LNCaP clone FGC (cell line): ENCODE measurements at regions not wholly inside any gene's neighbourhood (a gene's known extent, or its start where the extent isn't known, plus 50 kb on each side); places are given as distances from the start of the nearest gene placed in this dataset.

Source experiments
- DNase-seq: peaks from one replicate; pipeline ENCODE4 v3.0.0-alpha.2; 2011; ENCODE audit warnings: low read depth
- H3K4me3 ChIP-seq: 2 replicates; pipeline ENCODE4 v1.5.1; 2011; ENCODE audit warnings: mild to moderate bottlenecking, low read depth, low read length, control low read depth
- CTCF ChIP-seq: IDR thresholded peaks from 2 replicates; pipeline ENCODE4 v1.5.1; 2012; ENCODE audit warnings: mild to moderate bottlenecking; ENCODE audit not compliant: control insufficient read depth, insufficient read depth; ENCODE audit errors: extremely low read depth

- H3K4me3 ChIP-seq: no peak overlapping the region
- TF ChIP-seq CTCF: no peak
- DNase-seq: no peak
Observed at GRCh38 chr1:80214888-80215540, 1208.5 kb upstream of the ADGRL4 start.

GRCh38 chr1:80212948-80213347 is 1206.4 kb upstream of the ADGRL4 start:
- TF ChIP-seq CTCF: no peak

GRCh38 chr1:80211691-80212380 is 1205.3 kb upstream of the ADGRL4 start:
- H3K4me3 ChIP-seq: no peak overlapping the region
- no peak for TF ChIP-seq CTCF
- DNase-seq: no peak

More at GRCh38 chr1:80212948-80213347, 1206.4 kb upstream of the ADGRL4 start:
- DNase-seq: no peak
- no peak overlapping the region for H3K4me3 ChIP-seq

- no peak for DNase-seq
- TF ChIP-seq CTCF: no peak
- H3K4me3 ChIP-seq: no peak overlapping the region
Observed at GRCh38 chr1:80202118-80202517, 1195.6 kb upstream of the ADGRL4 start.

GRCh38 chr1:80194221-80194620 is 1187.7 kb upstream of the ADGRL4 start:
- no peak for TF ChIP-seq CTCF
- no peak overlapping the region for H3K4me3 ChIP-seq
- DNase-seq: no peak

GRCh38 chr1:80181418-80181817 is 1174.9 kb upstream of the ADGRL4 start:
- no peak overlapping the region for H3K4me3 ChIP-seq
- no peak for DNase-seq
- no peak for TF ChIP-seq CTCF
